Hematopoietic multipotent progenitor cell treated with erythropoietin and hydrocortisone succinate and interleukin-3 and kit ligand, for 6 days (in vitro differentiated cells): ENCODE measurements at regions not wholly inside any gene's neighbourhood (a gene's known extent, or its start where the extent isn't known, plus 50 kb on each side); places are given as distances from the start of the nearest gene placed in this dataset.
A peak's percentile ranks its signal among the peaks of the same experiment; 100 is the strongest.

Experiments
- DNase-seq: peaks from one replicate; pipeline ENCODE4 v3.0.0-alpha.2; 2015

- DNase-seq: no peak
Observed at GRCh38 chr4:179751669-179752068, 2309.4 kb upstream of the AGA start.

GRCh38 chr4:179755322-179755721 lies 2313.1 kb upstream of the AGA start:
- DNase-seq: peak; percentile 48

- DNase-seq: peak; percentile 63
Observed at GRCh38 chr4:179757641-179758040, 2315.4 kb upstream of the AGA start.

DNA sequence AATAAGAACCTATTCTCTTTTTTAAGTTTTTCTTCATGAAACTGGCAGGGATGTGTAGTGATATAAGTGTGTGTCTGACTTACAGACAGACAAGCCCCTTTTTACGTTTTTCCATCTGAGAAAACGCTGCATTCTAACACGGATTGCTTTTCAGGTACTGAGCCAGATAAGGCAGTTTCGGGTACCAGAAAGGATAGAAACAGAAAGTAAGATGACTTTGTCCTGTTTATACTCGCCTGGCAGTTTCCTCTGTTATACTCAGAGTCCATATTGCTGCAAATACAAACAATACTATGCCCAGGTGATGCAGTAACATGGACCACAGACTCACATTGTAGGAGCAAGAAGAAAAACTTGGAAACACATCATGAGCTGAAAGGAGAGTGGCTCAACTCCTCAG lies 2320.6 kb upstream of the AGA start:
- DNase-seq: no peak

- DNase-seq: no peak
Observed at GRCh38 chr4:179766938-179767337, 2324.7 kb upstream of the AGA start.

DNA sequence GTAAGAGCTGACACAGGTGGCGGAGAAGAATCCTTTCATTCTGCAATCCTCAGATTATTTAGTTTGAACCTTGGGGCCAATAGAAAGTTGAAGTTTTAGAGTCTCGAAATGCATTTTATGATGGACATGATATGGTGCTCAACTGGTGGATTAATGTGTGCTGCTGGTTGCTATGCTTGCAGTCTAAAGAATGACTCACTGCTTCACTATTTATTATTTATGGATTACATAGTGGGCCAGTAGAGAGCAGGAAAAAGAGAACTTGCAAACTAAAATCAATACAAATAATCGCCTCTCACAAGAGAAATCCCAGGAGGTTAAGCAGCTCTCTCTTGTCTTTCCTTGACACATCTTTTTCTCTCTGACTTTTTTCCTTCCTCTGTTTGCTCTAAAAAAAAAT lies 2326.8 kb upstream of the AGA start:
- DNase-seq: no peak

DNA sequence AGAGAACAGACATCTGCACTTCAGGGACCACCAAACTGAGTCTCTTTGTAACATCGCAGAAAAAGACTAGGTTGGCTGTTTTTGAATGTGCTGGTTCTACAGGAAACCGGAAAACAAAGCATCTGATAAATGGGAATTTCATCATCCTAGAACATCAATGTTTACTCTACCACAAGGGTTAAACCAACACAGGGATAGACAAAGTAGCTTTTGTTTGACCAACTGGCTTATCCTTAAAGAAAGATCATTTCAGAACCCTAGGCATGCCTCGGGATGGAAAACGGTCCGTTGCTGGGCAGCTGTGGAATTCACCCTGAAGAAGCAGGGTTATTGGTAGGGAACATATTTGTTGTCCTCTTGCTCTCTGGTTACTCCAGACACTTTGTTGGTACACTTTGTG lies 2355.5 kb upstream of the AGA start:
- no peak for DNase-seq

DNA sequence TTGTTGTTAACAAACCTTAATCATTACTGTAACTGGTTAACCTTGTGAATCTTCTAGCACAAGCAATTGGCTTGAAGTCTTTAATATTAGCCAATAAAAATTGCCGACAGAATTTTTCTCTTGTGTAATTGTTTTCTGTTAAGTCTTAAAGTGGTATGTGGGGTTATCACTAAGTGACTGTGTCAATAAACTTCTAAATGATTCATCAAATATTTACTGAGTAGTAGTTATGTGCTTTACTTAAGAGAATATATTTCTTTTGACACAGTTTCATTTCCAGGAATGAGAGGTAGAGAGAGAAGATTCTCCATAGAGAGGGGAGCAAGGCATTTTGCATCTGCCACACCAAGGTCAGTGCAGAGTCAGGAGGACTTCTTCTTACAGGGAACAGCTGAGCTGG lies 2361.6 kb upstream of the AGA start:
- no peak for DNase-seq

DNA sequence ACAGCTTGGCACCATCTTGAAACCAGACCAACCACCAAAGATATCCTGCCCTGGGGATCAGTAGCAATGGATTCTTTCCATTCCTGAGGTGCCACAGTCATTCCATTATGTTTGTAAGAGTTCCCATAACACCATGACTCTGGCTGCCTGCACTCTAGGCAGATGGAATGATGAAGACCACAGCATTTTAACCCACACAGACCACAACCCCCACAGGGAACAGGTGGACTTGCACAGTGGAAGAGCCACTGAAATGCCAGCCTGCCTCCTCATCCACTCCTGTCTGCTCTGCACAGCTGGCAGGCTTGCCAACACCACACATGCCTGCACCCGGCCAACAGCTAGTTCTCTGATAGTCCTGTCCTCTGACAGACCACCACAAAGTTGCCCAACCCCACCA lies 2362.2 kb upstream of the AGA start:
- DNase-seq: no peak

DNA sequence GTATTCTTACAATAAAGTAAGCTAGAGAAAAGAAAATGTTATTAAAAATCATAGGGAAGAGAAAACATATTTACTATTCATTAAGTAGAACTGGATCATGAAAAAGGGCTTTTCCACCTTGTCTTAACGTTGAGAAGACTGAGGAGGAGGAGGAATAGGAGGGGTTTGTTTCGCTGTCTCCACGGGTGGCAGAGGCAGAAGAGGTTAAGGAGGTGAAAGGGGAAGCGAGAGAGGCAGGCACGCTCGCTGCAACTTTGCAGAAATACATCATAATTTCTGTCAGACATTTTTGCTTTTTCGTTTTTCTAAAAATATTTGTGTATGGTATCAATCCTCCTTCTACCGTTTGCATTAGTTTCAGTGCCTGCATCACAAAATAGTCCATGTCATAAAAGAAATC lies 2375.1 kb upstream of the AGA start:
- no peak for DNase-seq

GRCh38 chr4:179823342-179823741 lies 2381.1 kb upstream of the AGA start:
- DNase-seq: no peak

DNA sequence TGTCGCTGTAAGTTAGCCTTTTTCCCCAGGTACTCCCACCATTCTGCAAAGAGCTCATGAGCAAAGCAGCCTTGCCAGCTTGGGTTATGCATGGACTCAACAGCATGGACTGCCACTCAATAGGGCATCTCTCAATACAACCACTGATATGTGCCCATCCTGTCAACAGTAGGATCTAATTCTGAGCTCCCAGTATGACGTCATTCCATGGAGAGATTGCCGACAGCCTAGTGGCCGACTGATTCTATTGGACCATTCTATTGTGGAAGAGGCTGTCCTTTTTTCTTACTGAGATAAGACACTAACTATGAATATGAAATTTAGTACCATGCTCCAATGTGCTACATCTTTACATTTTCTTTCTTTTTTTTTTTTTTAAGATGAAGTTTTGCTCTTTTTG lies 2389.0 kb upstream of the AGA start:
- no peak for DNase-seq

GRCh38 chr4:179836179-179837075 lies 2394.2 kb upstream of the AGA start:
- DNase-seq: peak; percentile 57

DNA sequence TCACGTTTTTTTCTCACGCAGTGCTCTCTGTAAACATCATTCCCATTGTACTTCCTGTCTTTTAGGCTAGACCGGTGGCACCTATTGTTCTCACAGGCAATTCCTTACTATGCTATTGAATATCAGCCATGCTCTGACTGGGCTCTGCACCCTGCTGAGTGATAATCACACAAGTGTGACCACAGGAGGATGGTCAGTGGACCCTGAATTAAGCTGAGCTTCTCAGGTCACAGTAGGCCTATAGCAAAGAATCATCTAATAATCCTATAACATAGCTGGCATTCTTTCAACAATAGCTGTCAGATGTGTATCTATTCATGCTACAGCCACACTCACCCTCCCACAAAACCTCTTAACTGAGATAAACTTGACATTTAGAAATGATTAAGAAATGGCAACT lies 2399.8 kb upstream of the TENM3 start:
- peak; percentile 11 for DNase-seq

DNA sequence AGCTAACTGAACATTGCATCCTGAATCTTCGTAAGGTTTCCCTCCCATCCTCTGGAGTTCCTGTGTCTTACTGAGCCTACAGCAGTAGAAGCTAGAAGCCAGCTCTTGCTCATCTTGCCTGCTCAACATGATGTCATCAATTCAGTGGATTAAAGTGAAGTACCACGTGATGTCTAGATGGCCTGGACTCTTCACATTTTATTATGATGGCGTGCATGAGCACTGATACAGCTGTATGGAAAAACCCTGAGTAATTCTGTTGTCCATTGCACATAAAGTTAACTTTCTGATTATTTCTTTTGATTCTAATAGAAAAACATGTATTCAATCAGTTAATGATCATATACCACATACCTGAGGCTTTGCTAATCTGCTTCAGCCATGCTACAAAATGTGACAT lies 2387.7 kb upstream of the TENM3 start:
- no peak for DNase-seq

DNA sequence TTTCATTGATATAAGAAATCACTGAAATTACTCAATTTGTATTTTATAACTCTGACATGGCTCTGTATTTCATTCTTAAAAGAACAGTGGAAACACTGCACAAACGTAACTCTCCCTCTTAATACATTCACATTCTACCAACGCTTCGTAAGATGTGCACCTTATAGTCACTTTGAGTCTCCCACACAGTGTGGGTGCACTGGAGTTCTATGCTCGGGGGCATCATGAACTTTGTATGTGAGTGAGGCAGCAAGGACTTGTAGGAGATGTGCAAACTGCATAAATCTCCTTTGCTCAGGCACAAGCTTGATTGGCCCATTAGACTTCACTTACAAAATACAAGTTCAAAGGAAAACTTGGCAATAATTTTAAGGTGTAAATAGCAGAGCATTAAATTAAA lies 2385.0 kb upstream of the TENM3 start:
- no peak for DNase-seq

- peak; percentile 68 for DNase-seq
Observed at GRCh38 chr4:179867300-179867878, 2375.8 kb upstream of the TENM3 start.

GRCh38 chr4:179871726-179872125 lies 2371.5 kb upstream of the TENM3 start:
- DNase-seq: peak; percentile 9

DNA sequence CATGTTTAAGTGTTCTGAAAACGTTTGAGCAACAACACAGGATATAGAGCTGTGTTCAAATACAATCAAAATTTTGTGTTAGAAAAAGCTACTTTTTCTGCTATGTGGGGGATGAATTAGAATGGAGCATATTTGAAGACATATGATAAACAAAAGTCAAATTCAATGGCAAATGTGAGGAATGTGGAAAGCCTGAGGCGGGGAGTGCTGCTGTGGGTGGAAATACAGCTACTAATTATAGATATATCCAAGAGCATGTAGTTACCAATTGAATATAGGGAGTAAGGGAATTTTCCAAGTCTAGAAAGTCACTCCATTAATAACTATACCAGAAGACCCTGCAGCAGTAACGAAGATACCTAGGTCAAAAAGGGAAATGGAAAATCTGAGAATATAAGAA lies 2370.4 kb upstream of the TENM3 start:
- no peak for DNase-seq

DNA sequence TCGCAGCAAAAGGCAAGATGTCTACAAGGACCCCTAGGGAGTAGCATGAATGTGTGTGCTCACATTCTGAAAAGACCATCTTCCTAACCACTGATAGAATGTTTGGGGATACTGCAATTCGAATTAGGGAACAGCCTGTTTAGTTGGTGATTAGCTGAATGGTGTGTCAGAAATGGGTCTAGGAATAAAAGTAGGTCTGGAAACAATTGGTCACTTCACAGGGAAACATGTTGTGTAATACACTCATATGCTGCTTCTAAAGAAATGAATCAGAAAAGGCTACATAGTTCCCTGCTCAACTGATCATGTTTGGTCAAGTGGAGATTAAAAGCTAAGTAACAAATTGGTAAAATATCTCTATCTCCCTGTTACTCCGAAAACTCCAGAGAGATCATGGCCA lies 2362.4 kb upstream of the TENM3 start:
- DNase-seq: no peak

DNA sequence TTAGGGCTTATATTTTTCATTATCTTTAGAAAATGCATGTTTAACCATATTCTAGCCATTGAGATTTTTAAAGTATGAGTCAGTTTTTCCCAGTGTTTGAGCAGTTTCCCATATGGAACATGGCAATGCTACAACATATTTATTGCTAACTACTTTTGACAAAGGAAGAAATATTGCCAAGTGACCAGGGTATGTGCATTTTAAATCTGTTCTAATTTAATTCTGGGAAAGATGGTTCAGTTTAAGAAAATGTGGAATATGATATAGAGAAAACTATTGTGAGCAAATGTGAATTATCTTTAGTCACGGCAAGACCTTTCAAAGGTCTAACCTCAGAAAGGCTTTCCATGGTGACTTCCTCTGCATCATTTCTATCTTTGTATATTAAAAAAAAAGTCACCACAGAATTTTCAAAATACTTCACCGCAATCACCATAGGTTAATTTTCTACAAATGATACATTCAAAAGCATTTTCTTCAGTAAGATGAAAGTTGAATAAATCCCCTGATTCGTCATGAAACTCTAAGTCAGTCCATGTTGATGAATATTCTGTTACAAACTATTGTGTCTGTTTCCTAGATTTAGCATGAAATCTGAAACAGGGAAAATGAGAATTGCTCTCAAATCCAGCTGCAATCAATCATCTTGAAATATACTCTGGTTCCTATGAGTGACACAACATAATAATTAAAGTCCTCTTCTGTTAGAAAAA lies 2349.0 kb upstream of the TENM3 start:
- DNase-seq: no peak

DNA sequence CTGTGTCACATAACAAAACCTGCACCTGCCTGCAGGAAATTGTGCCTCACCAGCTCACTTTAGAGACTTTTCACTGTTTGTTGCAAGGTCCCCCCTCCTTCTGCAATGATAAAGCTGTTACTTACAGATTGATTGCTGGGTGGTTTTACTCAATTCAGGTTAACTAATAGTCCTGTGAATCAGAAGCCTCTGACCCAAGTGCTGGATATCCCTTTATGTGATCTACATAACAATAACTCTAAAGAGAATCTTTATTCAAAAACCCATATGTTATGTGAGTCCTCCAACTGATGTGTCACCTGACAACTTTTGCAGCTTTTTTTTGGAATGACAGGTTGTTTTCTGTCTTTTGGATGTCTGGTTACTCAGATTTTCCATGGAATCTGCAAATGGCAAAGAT lies 2323.6 kb upstream of the TENM3 start:
- DNase-seq: no peak

DNA sequence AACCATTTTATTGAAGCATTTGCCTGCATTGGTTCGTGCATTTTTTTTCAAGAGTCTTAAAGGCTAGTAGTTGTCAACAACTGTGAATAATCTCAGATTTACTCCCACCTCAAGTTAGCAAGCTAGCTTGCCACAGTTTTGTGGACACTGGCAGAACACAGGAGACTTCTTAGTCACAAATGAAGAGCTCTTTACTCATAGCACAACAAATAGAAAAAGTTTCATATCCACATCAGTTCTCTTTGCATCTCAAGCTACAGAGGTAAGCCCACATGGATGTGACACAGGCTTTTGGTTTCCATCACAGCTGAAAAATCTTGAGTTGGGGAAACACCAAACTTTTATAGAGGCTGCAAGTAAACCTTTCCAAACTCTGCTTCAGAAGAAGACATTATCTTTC lies 2315.7 kb upstream of the TENM3 start:
- DNase-seq: no peak

DNA sequence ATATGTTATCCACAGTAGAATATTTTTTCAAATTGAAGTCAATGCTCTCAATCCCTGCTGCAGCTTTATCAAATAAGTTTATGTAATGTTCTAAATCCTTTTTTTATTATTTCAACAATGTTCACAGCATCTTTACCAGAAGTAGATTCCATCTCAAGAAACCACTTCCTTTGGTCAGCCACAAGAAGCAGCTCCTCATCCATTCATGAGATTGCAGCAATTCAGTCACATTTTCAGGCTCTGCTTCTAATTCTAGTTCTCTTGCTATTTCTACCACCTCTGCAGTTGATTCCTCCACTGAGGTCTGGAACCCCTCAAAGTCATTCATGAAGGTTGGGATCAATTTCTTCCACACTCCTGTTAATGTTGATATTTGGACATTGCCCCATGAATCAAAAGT lies 2301.3 kb upstream of the TENM3 start:
- DNase-seq: peak; percentile 36
